Hepatocyte (in vitro differentiated cells): ENCODE measurements at regions not wholly inside any gene's neighbourhood (a gene's known extent, or its start where the extent isn't known, plus 50 kb on each side); places are given as distances from the start of the nearest gene placed in this dataset.

Experiments used
- EZH2phosphoT487 ChIP-seq: fragments of 200-600 bp; sonication (generic); IDR thresholded peaks from one replicate; pipeline ENCODE4 v1.6.1; 2018; ENCODE audit warnings: antibody characterized with exemption, mild to moderate bottlenecking, low read depth, moderate library complexity; ENCODE audit not compliant: unreplicated experiment, severe bottlenecking
- TF ChIP-seq, protein P1 (sequence below): fragments of 200-600 bp; sonication (generic); IDR thresholded peaks from 2 replicates; pipeline ENCODE4 v1.5.1; 2016; ENCODE audit warnings: antibody characterized with exemption, mild to moderate bottlenecking; ENCODE audit not compliant: poor library complexity

DNA sequence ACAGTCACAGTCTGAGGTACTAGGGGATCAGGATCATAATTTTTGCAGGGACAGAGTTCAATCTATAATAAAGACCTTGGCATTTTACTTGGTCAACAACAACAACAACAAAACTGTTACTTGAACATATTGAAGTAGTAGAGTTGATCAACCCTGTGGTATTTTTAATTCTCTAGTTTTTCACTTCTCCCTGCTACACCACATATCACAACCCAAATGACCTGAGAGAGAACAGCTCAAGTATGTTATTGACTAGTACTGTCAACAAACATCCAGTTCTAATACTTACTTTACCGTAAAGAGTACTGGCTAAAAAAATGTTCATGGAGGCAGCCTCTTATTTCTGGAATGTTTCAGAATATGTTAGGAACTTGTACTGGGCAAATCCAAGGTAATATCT lies 90.5 kb upstream of the FAM3C start:
- TF ChIP-seq, protein P1, sequence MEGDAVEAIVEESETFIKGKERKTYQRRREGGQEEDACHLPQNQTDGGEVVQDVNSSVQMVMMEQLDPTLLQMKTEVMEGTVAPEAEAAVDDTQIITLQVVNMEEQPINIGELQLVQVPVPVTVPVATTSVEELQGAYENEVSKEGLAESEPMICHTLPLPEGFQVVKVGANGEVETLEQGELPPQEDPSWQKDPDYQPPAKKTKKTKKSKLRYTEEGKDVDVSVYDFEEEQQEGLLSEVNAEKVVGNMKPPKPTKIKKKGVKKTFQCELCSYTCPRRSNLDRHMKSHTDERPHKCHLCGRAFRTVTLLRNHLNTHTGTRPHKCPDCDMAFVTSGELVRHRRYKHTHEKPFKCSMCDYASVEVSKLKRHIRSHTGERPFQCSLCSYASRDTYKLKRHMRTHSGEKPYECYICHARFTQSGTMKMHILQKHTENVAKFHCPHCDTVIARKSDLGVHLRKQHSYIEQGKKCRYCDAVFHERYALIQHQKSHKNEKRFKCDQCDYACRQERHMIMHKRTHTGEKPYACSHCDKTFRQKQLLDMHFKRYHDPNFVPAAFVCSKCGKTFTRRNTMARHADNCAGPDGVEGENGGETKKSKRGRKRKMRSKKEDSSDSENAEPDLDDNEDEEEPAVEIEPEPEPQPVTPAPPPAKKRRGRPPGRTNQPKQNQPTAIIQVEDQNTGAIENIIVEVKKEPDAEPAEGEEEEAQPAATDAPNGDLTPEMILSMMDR, result no peak
- no peak for TF ChIP-seq EZH2phosphoT487
